ENCODE measurements at regions not wholly inside any gene's neighbourhood (a gene's known extent, or its start where the extent isn't known, plus 50 kb on each side); places are given as distances from the start of the nearest gene placed in this dataset.

DNA sequence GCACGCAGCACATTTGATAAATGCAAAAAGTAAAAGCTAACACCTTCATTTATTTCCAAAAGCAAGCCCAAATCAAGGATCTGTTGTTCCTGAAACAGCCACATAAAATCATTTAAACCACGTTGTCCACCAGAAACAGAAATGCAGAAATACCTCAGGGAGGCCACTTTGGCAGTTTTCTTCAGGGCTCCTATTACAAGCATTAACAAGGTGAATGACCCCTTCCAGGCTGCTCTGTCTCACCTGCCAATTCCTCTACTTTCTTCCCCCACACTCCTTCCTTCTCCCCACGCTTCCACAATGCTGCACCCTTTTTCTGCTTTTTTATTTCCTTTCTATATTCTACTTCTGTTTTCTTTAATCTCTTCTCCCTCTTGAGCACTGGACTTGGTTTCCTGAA, 55.0 kb upstream of the PTGFRN start:
- no peak for TF ChIP-seq RXRA (IDR thresholded peaks at IDR 0.05)
- TF ChIP-seq, protein P1, sequence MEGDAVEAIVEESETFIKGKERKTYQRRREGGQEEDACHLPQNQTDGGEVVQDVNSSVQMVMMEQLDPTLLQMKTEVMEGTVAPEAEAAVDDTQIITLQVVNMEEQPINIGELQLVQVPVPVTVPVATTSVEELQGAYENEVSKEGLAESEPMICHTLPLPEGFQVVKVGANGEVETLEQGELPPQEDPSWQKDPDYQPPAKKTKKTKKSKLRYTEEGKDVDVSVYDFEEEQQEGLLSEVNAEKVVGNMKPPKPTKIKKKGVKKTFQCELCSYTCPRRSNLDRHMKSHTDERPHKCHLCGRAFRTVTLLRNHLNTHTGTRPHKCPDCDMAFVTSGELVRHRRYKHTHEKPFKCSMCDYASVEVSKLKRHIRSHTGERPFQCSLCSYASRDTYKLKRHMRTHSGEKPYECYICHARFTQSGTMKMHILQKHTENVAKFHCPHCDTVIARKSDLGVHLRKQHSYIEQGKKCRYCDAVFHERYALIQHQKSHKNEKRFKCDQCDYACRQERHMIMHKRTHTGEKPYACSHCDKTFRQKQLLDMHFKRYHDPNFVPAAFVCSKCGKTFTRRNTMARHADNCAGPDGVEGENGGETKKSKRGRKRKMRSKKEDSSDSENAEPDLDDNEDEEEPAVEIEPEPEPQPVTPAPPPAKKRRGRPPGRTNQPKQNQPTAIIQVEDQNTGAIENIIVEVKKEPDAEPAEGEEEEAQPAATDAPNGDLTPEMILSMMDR (IDR thresholded peaks at IDR 0.05; ENCODE audit: low read depth, low read length, missing input control): no peak
- TF ChIP-seq, protein P2, sequence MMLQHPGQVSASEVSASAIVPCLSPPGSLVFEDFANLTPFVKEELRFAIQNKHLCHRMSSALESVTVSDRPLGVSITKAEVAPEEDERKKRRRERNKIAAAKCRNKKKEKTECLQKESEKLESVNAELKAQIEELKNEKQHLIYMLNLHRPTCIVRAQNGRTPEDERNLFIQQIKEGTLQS (IDR thresholded peaks at IDR 0.05): no peak
- TF ChIP-seq SP1 (IDR thresholded peaks at IDR 0.05): no peak
